Gastrocnemius medialis (tissue), 4 donors: ENCODE measurements at regions not wholly inside any gene's neighbourhood (a gene's known extent, or its start where the extent isn't known, plus 50 kb on each side); places are given as distances from the start of the nearest gene placed in this dataset.

Experiments
- ATAC-seq, 2 donors: fragments of 150-250 bp; one replicate each; pipeline ENCODE4 v1.9.1; 2016
- DNase-seq, 2 donors: peaks; one replicate each; pipeline ENCODE4 v3.0.0-alpha.2; 2019
- H3K27ac ChIP-seq, 4 donors: fragments of 200-600 bp; sonication (generic); 1 replicate in 1 of 4; 2 replicates in 3 of 4; pipeline ENCODE4 v1.5.1; 2016 to 2018; ENCODE audit warnings: mild to moderate bottlenecking in 2 of 4, moderate library complexity in 1 of 4
- H3K27me3 ChIP-seq, 3 donors: fragments of 200-600 bp; sonication (generic) in 2 of 3; 1 replicate in 1 of 3; 2 replicates in 2 of 3; pipeline versions ENCODE4 v1.5.1 to v1.6.0; 2016 to 2019; ENCODE audit warnings: mild to moderate bottlenecking in 1 of 3, moderate library complexity in 1 of 3
- H3K36me3 ChIP-seq, 2 donors: fragments of 200-600 bp; sonication (generic) in 1 of 2; one replicate each; pipeline ENCODE4 v1.5.1; 2017 to 2018
- H3K4me1 ChIP-seq, 2 donors: fragments of 200-600 bp; sonication (generic) in 1 of 2; one replicate each; pipeline ENCODE4 v1.5.1; 2016 to 2017; ENCODE audit warnings: mild to moderate bottlenecking in 2 of 2
- H3K4me3 ChIP-seq, 4 donors: fragments of 200-600 bp; sonication (generic) in 3 of 4; 1 replicate in 1 of 4; 2 replicates in 3 of 4; pipeline ENCODE4 v1.5.1; 2016 to 2019; ENCODE audit warnings: mild to moderate bottlenecking in 2 of 4
- H3K9me3 ChIP-seq, 3 donors: fragments of 200-600 bp; sonication (generic) in 2 of 3; 1 replicate in 1 of 3; 2 replicates in 2 of 3; pipeline ENCODE4 v1.5.1; 2016 to 2019
- CTCF ChIP-seq, 5 experiments: fragments of 450-650 bp in 3 of 5; fragments of 200-600 bp in 2 of 5; sonication (generic) in 2 of 5; IDR thresholded peaks in 4 of 5; conservative IDR thresholded peaks in 1 of 5; 1 replicate in 4 of 5; 2 replicates in 1 of 5; pipeline ENCODE4 v1.5.1; 2016 to 2019; ENCODE audit warnings: antibody characterized with exemption in 5 of 5, mild to moderate bottlenecking in 3 of 5, moderate library complexity in 3 of 5
- POLR2A ChIP-seq, 2 donors: fragments of 450-650 bp; IDR thresholded peaks; one replicate each; pipeline ENCODE4 v1.6.1; 2017; ENCODE audit warnings: antibody characterized with exemption in 2 of 2, mild to moderate bottlenecking in 2 of 2, moderate library complexity in 2 of 2
- in situ Hi-C, 4 donors: fragments of 200-750 bp; cut with MboI; loops; one replicate each; pipeline versions ENCODE4 v1.15.0 to v1.8.0; 2017; ENCODE audit warnings: low sequenced_read_pairs in 4 of 4
- intact Hi-C: fragments of 100-400 bp; cut with DNase I; formaldehyde crosslinking; loops from one replicate; pipeline ENCODE4 v1.15.1; 2023; ENCODE audit warnings: low total_unique reads

DNA sequence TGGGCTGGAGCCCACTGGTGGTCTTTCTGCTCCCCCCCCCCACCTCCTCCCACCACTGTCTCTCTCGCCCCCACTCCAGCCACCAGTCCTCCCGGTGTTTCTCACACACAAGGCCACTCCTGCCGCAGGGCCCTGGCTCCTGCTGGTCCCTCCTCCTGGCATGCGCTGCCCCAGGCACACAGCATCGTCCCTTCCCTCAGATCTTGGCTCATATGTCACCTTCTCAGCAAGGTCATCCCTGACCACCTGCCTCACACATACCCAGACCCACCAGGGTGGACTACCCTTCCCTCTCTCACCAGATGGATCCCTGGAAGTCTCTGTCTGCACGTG, 101.5 kb upstream of the IQSEC1 start:
- Histone ChIP-seq H3K27ac (no peak overlapping the region), H3K4me3 (no peak overlapping the region), H3K27me3 (no peaks in the 10 kb centered on the region), H3K36me3 (no peaks in the 10 kb centered on the region), H3K4me1 (no peaks in the 10 kb centered on the region), H3K9me3 (peaks cover 0 to 7% (median 0%) of the 10 kb centered on the region in 3 donors)
- in situ Hi-C loops (no loop called here), intact Hi-C loops (no loop called here)
- TF ChIP-seq POLR2A (IDR thresholded peaks at IDR 0.05) (no peak), CTCF (IDR thresholded peaks at IDR 0.05 in 4 of 5, conservative IDR thresholded peaks at IDR 0.05 in 1 of 5) (no peak)
- ATAC-seq (no peak), DNase-seq (no peak)

DNA sequence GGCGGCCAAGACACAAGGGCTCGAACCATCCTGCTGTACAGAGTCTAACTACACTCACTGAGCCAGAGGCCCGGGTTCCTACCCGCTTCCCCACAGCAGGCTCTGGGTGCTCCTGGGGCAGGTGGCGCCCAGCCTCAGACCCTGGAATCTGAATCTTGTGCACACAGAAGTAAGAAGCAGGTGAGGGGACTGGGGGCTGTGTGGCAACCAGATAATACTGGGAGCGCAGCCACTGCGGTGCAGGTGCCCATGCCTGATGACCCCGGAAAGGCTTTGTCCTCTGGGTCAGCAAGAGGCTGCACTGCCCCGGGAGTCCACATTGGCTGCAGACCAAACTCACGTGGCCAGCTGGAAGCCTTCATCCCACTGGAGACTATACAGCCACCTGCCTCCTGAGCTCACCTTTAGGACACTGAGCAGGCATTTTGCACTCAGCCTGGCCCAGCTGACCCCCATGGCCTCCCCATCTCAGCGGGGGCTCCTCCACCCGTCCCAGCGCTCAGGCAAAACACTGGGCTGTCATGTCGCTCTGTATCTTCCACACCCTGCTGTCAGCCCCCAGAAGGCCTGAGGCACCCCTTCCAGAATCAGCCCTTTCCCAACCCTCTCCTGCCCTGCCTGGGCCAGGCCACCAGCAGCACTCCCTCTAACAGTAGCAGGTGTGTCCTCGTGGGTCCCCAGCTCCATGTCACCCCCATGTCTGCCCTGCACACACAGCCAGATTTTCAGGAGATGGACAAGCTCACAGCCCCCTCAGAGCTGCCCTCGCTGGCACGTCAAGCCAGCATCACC, 101.0 kb upstream of the IQSEC1 start:
- ATAC-seq (no peak), DNase-seq (no peak)
- Histone ChIP-seq H3K27me3 (no peaks in the 10 kb centered on the region), H3K36me3 (no peaks in the 10 kb centered on the region), H3K27ac (no peak overlapping the region), H3K9me3 (peaks cover 0 to 7% (median 0%) of the 10 kb centered on the region in 3 donors), H3K4me3 (no peak overlapping the region), H3K4me1 (no peaks in the 10 kb centered on the region)
- TF ChIP-seq CTCF (IDR thresholded peaks at IDR 0.05 in 4 of 5, conservative IDR thresholded peaks at IDR 0.05 in 1 of 5): no peak
- no peak for TF ChIP-seq POLR2A (IDR thresholded peaks at IDR 0.05)
- in situ Hi-C loops: no loop called here
- intact Hi-C loops: no loop called here

- no peaks in the 10 kb centered on the region for H3K9me3 ChIP-seq
- no peaks in the 10 kb centered on the region for H3K27me3 ChIP-seq
- intact Hi-C loops: no loop called here
- H3K36me3 ChIP-seq: no peaks in the 10 kb centered on the region
- no peak for ATAC-seq
- no peak overlapping the region for H3K4me3 ChIP-seq
- H3K4me1 ChIP-seq: no peaks in the 10 kb centered on the region
- DNase-seq: no peak
- TF ChIP-seq POLR2A (IDR thresholded peaks at IDR 0.05): no peak
- no peak for TF ChIP-seq CTCF (IDR thresholded peaks at IDR 0.05 in 4 of 5, conservative IDR thresholded peaks at IDR 0.05 in 1 of 5)
- no peak overlapping the region for H3K27ac ChIP-seq
- in situ Hi-C loops: no loop called here
These were observed 100.0 kb upstream of the IQSEC1 start for GRCh38 chr3:13173186-13173585.

GRCh38 chr3:13172644-13173013, 99.4 kb upstream of the IQSEC1 start:
- no peak overlapping the region for H3K4me3 ChIP-seq
- no peak for DNase-seq
- no peak for ATAC-seq
- H3K9me3 ChIP-seq: no peaks in the 10 kb centered on the region
- H3K27ac ChIP-seq: no peak overlapping the region
- TF ChIP-seq POLR2A (IDR thresholded peaks at IDR 0.05) (no peak), CTCF (IDR thresholded peaks at IDR 0.05 in 4 of 5, conservative IDR thresholded peaks at IDR 0.05 in 1 of 5) (no peak)
- in situ Hi-C loops (no loop called here), intact Hi-C loops (no loop called here)
- no peaks in the 10 kb centered on the region for H3K4me1 ChIP-seq
- no peaks in the 10 kb centered on the region for H3K27me3 ChIP-seq
- H3K36me3 ChIP-seq: no peaks in the 10 kb centered on the region
